Rectal smooth muscle tissue (tissue), 1 donor: ENCODE measurements at regions not wholly inside any gene's neighbourhood (a gene's known extent, or its start where the extent isn't known, plus 50 kb on each side); places are given as distances from the start of the nearest gene placed in this dataset.
"Not testable (repeated sequence)": the region's sequence is repeated elsewhere in the genome, so short reads cannot be mapped to it uniquely, and the experiment has no call there.

Experiments used
- H3K27ac ChIP-seq: one replicate; pipeline ENCODE4 v1.7.0; 2013; ENCODE audit warnings: low read depth, low read length, inconsistent platforms
- H3K27me3 ChIP-seq: one replicate; pipeline ENCODE4 v1.7.0; 2013; ENCODE audit warnings: low read length; ENCODE audit not compliant: control insufficient read depth, insufficient read depth
- H3K36me3 ChIP-seq: one replicate; pipeline ENCODE4 v1.7.0; 2013; ENCODE audit warnings: low read length; ENCODE audit not compliant: control insufficient read depth, insufficient read depth
- H3K4me1 ChIP-seq: one replicate; pipeline ENCODE4 v1.7.0; 2013; ENCODE audit warnings: low read length; ENCODE audit not compliant: control insufficient read depth, insufficient read depth
- H3K4me3 ChIP-seq: one replicate; pipeline ENCODE4 v1.7.0; 2013; ENCODE audit warnings: low read length
- H3K9ac ChIP-seq: one replicate; pipeline ENCODE4 v1.7.0; 2013; ENCODE audit warnings: low read length

DNA sequence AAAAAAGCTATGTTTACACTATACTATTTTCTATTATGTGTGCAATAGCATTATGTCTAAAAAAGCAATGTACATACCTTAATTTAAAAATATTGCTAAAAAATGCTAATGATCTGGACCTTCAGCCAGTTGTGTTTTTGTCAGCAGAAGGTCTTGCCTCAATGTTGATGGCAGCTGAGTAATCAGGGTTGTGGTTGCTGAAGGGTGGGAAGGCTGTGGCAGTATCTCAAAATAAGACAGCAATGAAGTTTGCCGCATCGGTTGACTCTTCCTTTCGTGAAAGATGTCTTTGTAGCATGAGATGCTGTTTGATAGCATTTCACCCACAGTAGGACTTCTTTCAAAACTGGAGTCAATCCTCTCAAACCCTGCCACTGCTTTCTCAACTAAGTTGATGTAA, 134.7 kb upstream of the CDYL start:
- H3K9ac ChIP-seq, result no peak overlapping the region
- H3K4me3 ChIP-seq, result no peak overlapping the region
- H3K4me1 ChIP-seq, result no peaks in the 10 kb centered on the region
- H3K27me3 ChIP-seq, result no peaks in the 10 kb centered on the region
- H3K36me3 ChIP-seq, result no peaks in the 10 kb centered on the region
- H3K27ac ChIP-seq, result no peak overlapping the region

DNA sequence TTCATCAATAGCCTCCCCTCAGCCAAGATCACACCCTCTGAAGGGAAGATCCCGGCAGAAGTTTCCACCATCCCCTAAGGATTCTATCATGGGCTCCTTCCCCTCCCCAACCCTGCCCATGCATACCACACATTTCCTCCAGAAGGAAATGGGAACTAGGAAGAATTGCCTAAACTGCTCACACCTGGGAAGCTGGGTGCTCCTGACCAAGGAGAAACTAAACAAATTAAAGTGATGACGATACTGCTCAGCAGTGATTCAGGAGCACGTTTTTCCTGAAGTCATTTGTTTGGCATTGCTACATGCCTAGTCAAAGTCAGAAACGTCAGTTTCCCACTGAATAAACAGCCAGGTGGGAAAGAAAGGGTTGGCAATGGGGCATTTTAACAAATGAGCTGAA, 136.1 kb upstream of the CDYL start:
- no peak overlapping the region for H3K4me3 ChIP-seq
- no peak overlapping the region for H3K9ac ChIP-seq
- H3K4me1 ChIP-seq, result no peaks in the 10 kb centered on the region
- H3K36me3 ChIP-seq, result no peaks in the 10 kb centered on the region
- H3K27ac ChIP-seq, result no peak overlapping the region
- H3K27me3 ChIP-seq, result no peaks in the 10 kb centered on the region

DNA sequence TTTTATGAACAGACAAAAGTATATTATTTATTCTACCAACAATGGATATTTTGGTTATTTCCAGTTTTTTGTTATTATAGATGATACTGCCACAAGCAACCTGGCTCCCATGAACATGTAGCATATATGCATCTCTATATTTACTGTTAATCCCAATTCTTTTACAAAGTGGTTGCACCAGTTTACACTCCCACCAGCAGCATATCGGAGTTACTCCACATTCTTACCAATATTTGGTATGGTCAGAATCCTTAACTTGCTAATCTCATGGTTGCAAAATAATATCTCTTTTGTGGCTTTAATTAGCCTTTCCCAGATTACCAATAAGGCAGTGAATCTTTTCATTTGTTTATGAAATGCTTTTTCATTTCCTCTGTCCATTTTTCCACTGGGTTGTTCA, 137.6 kb upstream of the CDYL start:
- Histone ChIP-seq H3K4me3 (no peak overlapping the region), H3K27ac (no peak overlapping the region)

DNA sequence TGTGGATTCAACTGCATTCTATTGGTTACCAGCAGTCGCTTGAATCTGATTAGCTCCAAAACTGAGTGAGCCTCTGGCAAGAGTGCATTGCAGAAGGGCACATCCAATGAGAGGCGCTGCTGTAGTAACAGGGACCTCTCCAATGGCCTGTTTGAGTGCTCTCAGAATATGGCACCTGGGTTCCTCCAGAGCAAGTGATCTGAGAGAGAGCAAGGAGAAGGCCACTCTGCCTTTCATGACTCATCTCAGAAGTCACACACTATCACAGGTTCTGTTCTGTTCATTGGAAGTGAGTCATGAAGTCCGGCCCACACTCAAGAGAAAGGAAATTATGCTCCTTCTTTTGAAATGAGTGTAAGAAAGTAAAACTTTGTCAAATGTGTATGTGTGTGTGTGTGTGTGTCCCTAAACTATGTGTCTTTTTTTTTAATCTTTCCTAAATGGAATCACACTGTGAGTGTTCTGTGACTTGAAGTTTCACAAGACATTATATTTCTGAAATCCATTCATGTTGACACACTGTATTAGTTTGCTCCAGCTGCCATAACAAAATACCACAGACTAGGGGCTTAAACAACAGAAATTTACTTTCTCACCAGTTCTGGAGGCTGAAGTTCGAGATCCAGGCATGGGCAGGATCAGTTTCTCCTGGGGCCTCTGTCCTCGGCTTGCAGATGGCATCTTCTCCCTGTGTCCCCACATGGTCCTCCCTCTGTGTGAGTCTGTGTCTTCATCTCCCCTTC, 138.3 kb upstream of the CDYL start:
- H3K4me1 ChIP-seq, result no peaks in the 10 kb centered on the region
- no peak overlapping the region for H3K9ac ChIP-seq
- no peaks in the 10 kb centered on the region for H3K27me3 ChIP-seq
- no peak overlapping the region for H3K27ac ChIP-seq
- H3K4me3 ChIP-seq, result no peak overlapping the region
- no peaks in the 10 kb centered on the region for H3K36me3 ChIP-seq

More for the DNA sequence above, 137.6 kb upstream of the CDYL start:
- Histone ChIP-seq H3K9ac (no peak overlapping the region), H3K4me1 (no peaks in the 10 kb centered on the region), H3K36me3 (no peaks in the 10 kb centered on the region), H3K27me3 (no peaks in the 10 kb centered on the region)

DNA sequence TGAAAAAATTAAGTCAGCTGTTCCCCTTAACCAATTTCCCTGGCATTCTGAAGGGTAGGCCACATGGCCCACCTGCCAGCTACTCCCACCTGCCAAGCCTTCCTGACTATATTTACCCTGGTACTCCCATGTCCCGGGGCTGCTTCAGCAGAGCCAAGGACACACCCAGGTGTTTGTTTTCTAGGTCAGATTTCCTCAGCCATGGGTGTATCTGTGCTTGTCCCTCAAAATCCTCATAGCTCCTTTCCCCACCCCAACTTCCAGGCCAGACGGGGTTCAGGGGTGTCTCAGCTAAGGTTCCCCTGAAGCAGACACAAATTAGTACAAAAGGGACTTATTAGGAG, 139.4 kb upstream of the CDYL start:
- Histone ChIP-seq H3K27ac (no peak overlapping the region), H3K4me1 (no peaks in the 10 kb centered on the region), H3K4me3 (no peak overlapping the region), H3K9ac (no peak overlapping the region), H3K36me3 (no peaks in the 10 kb centered on the region), H3K27me3 (no peaks in the 10 kb centered on the region)

DNA sequence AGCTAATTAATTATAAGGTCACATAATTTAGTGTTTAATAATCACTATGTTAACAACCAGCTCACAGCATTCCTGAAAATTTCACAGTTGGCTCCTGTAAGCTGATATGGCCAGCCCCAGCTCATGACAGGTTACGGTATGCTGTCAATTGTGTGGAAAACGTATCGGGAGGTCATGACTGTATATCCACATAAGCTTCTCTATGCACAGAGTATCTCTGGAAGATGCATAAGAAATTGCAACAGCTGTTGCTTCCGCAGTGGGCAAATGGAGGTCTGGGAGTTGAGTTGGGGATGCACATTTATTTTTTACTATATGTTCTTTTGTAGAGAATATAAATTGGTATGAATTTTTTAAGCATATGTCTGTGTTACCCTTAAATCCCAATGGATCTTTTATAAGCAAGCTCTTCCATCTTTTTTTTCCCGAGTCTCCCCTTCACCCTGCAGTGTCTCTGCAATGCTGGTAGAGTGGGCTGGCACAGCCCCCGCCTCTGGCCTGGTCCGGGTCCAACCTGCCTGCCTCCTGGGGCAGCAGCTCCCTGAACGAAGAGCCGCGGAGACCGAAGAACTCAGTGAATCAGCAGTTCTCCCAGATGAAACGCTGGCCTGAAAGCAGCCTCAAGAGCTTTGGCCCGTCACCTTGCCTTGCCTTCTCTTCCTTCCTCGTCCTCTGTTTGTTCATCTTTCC, 139.9 kb upstream of the CDYL start:
- no peak overlapping the region for H3K27ac ChIP-seq
- no peak overlapping the region for H3K9ac ChIP-seq
- no peaks in the 10 kb centered on the region for H3K4me1 ChIP-seq
- H3K36me3 ChIP-seq, result no peaks in the 10 kb centered on the region
- H3K27me3 ChIP-seq, result no peaks in the 10 kb centered on the region
- H3K4me3 ChIP-seq, result no peak overlapping the region

DNA sequence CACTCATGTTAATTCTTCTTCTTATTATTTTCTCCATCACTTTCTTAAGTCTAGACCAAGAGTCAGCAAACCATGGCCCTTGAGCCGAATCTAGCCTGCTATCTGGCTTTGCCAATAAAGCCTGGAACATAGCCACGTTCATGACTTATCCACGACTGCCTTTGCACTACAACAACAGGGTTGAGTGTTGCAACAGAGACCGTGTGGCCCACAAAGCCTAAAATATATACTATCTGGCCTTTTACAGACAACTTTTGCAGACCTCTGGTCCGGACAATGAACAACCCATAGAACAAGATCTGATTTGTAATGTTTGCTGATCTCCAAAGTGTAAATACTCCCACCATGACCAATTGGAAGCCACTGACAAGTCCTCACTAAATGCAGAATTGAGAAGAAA, 140.5 kb upstream of the CDYL start:
- no peak overlapping the region for H3K9ac ChIP-seq
- no peaks in the 10 kb centered on the region for H3K27me3 ChIP-seq
- no peak overlapping the region for H3K4me3 ChIP-seq
- no peaks in the 10 kb centered on the region for H3K4me1 ChIP-seq
- no peaks in the 10 kb centered on the region for H3K36me3 ChIP-seq
- H3K27ac ChIP-seq, result no peak overlapping the region

DNA sequence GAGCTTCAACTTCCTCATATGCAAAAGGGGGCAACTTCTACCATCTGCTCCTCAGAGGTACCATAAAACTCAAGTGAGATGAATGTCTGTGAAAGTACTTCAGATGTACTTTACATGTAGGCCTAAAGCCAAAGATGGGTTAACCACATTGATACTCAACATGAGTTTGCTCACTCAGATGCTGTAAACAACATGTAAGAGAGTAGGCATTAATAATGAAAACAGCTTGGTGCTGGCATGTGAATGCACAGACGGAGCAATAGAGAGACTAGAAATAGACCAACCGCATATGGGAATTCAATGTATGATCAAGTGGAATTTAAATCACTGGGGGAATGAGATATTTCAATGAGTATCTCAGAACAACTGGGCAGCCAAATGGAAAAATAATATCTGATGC, 143.8 kb upstream of the CDYL start:
- H3K9ac ChIP-seq, result no peak overlapping the region
- H3K4me1 ChIP-seq, result no peaks in the 10 kb centered on the region
- H3K4me3 ChIP-seq, result no peak overlapping the region
- no peaks in the 10 kb centered on the region for H3K27me3 ChIP-seq
- H3K27ac ChIP-seq, result no peak overlapping the region
- no peaks in the 10 kb centered on the region for H3K36me3 ChIP-seq

DNA sequence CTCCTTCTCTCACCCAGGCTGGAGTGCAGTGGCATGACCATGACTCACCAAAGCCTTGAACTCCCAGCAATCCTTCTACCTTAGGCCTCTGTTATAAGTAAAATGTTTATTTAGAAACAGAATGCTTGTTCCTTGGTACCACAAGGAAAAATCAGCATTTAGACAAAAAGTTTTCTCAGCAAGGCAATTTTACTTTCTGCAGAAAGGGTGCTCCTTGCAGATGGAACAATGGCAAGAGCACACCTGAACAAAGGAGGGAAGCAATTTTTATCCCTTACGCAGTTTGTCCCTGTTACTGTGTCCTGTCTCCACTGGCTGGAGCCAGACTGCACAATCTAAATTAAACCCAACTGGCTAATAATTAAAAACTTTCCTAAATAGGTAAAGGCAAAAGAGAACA, 146.4 kb upstream of the CDYL start:
- not testable (repeated sequence) for H3K4me1 ChIP-seq, H3K9ac ChIP-seq, H3K36me3 ChIP-seq, H3K27ac ChIP-seq, H3K27me3 ChIP-seq, H3K4me3 ChIP-seq

DNA sequence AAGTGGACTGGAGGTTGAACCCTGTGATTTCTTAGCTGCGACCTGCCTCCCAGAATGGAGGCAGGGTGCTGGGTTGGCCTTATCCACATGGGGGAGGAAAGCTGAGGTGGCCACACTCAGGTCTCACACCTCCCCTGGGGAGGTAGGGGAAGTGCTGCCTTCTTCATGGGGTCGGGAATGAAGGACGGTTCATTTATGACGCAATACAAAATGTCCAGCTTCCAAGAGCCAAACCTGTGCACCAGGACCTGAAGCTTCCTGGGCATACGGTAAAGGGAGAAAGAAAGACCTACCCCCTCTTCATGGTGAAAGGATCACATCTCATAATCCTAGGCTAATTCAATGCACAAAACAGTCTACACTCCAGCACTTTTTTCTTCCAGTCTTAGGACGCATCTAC, 150.6 kb upstream of the CDYL start:
- Histone ChIP-seq H3K4me1 (no peaks in the 10 kb centered on the region), H3K4me3 (no peak overlapping the region), H3K27ac (no peak overlapping the region), H3K27me3 (no peaks in the 10 kb centered on the region), H3K36me3 (no peaks in the 10 kb centered on the region), H3K9ac (no peak overlapping the region)

DNA sequence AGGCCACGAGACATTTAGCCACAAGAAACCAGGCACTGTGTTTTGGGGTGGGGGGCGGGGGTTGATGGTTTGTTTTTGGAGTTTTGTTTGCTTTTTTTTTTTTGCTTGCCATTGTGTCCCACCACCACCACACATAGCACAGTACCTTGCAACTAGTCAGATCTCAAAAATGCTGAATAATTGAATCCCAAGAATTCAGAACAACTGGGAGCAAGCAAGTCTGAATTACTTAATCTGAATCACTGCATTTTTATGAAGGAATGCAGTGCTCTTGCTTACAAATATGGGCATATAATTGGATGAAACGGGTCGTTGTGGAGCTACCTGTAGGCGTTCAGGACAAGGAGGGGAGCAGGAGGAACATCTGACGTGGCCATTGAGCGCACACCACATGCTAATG, 151.5 kb upstream of the CDYL start:
- Histone ChIP-seq H3K27me3 (no peaks in the 10 kb centered on the region), H3K4me1 (no peaks in the 10 kb centered on the region), H3K9ac (no peak overlapping the region), H3K36me3 (no peaks in the 10 kb centered on the region), H3K4me3 (no peak overlapping the region), H3K27ac (no peak overlapping the region)

DNA sequence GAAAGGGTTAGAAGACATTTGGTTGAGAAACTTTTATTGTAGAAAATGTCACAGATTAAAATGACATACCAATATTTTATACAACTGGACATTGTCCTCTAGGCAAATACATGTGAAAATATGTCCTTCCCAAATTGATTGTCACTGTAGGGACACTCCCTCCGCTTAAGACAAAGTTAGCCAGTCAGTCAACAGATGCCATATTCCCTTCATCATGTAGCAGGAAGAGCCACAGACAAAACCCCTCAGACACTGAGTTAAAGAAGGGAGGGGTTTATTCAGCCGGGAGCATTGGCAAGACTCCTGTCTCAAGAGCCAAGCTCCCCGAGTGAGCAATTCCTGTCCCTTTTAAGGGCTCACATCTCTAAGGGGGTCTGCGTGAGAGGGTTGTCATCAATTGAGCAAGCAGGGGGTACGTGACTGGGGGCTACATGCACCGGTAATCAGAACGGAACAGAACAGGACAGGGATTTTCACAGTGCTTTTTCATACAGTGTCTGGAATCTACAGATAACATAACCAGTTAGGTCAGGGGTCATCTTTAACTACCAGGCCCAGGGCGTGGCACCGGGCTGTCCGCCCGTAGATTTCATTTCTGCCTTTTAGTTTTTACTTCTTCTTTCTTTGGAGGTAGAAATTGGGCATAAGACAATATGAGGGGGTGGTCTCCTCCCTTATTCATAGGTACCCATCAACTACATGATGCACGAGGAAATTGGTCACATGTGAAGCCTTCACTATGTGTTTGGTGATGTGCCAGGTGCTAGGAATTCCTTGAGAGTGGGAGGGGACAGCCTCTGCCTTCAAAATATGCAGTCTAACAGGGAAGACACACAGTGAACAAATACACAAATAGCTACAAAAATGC, 155.7 kb upstream of the CDYL start:
- Histone ChIP-seq H3K4me3 (no peak overlapping the region), H3K4me1 (no peaks in the 10 kb centered on the region), H3K27me3 (no peaks in the 10 kb centered on the region), H3K36me3 (no peaks in the 10 kb centered on the region), H3K9ac (no peak overlapping the region), H3K27ac (no peak overlapping the region)
